HepG2 (cell line): ENCODE measurements at regions not wholly inside any gene's neighbourhood (a gene's known extent, or its start where the extent isn't known, plus 50 kb on each side); places are given as distances from the start of the nearest gene placed in this dataset.

ENCODE experiments used
- ATAC-seq: fragments of 200-7000 bp; cut with Tn5 transposase; 3 replicates; pipeline ENCODE4 v1.9.1; 2020; ENCODE audit warnings: mild to moderate bottlenecking, moderate library complexity
- BruUV-seq: library from RNA; stranded (reverse); fragments of 400-500 nt; replicated peaks from 2 replicates; lab custom pipeline; 2021; lab: Mats Ljungman, UMichigan
- CTCF ChIA-PET: fragments of 300-600 bp; formaldehyde crosslinking; extraction: SDS; loops from one replicate; lab custom pipeline; 2021; ENCODE audit warnings: low total read pairs, inconsistent platforms, low intra/inter-chr PET ratio; lab: Yijun Ruan, JAX
- POLR2A ChIA-PET: fragments of 350-600 bp; sonication (Branson Sonifier 250); formaldehyde crosslinking; loops from one replicate; lab custom pipeline; 2020; ENCODE audit warnings: antibody characterized with exemption, inconsistent platforms; lab: Yijun Ruan, JAX
- DNase-seq: peaks from one replicate; pipeline ENCODE4 v3.0.0-alpha.2; 2015; ENCODE audit warnings: low spot score
- FAIRE-seq: peaks from 3 replicates; lab custom pipeline; 2011; peaks lifted over from hg19 to GRCh38; lab: Jason Lieb, UNC
- H2AFZ ChIP-seq: one replicate; pipeline ENCODE4 v1.6.1; 2011; ENCODE audit warnings: low read length, inconsistent platforms
- H3K27ac ChIP-seq: fragments of 300-600 bp; 3 replicates; pipeline ENCODE4 v1.8.0; 2011; ENCODE audit warnings: mixed run types, mild to moderate bottlenecking, mixed read lengths, low read length, inconsistent platforms; ENCODE audit not compliant: insufficient read depth; ENCODE audit errors: extremely low read length
- H3K27me3 ChIP-seq, 2 experiments: fragments of 200-600 bp in 1 of 2; 2 replicates in 1 of 2; 3 replicates in 1 of 2; pipeline versions ENCODE4 v1.6.0 to v1.8.0; 2011; ENCODE audit warnings: low read length in 2 of 2, mild to moderate bottlenecking in 2 of 2, moderate library complexity in 2 of 2, inconsistent platforms in 1 of 2; ENCODE audit not compliant: insufficient read depth in 2 of 2, control insufficient read depth in 1 of 2
- H3K36me3 ChIP-seq, 2 experiments: fragments of 200-600 bp in 1 of 2; replicated peaks in 1 of 2; 2 replicates in 1 of 2; 3 replicates in 1 of 2; pipeline versions ENCODE4 v1.5.1 to v1.8.0; 2011; ENCODE audit warnings: low read length in 2 of 2, inconsistent platforms in 1 of 2; ENCODE audit not compliant: insufficient read depth in 2 of 2, control insufficient read depth in 1 of 2
- H3K4me1 ChIP-seq: 2 replicates; pipeline ENCODE4 v1.5.1; 2012; ENCODE audit warnings: low read length, inconsistent platforms; ENCODE audit not compliant: insufficient read depth
- H3K4me2 ChIP-seq: 2 replicates; pipeline ENCODE4 v1.6.0; 2011; ENCODE audit warnings: low read depth, low read length, inconsistent platforms
- H3K4me3 ChIP-seq, 3 experiments: fragments of 200-600 bp in 1 of 3; sonication (generic), shearing (Covaris generic) in 1 of 3; replicated peaks in 1 of 3; 2 replicates each; pipeline ENCODE4 v1.5.1; 2011 to 2016; ENCODE audit warnings: low read length in 3 of 3, inconsistent platforms in 2 of 3, low read depth in 2 of 3, mild to moderate bottlenecking in 2 of 3, control low read depth in 1 of 3, mixed read lengths in 1 of 3; ENCODE audit not compliant: insufficient read depth in 1 of 3
- H3K79me2 ChIP-seq: one replicate; pipeline ENCODE4 v1.6.1; 2011; ENCODE audit warnings: low read length, inconsistent platforms; ENCODE audit not compliant: insufficient read depth
- H3K9ac ChIP-seq: 2 replicates; pipeline ENCODE4 v1.6.0; 2011; ENCODE audit warnings: mild to moderate bottlenecking, low read depth, low read length, inconsistent platforms; ENCODE audit not compliant: insufficient read depth
- H3K9me3 ChIP-seq: 2 replicates; pipeline ENCODE4 v1.5.1; 2012; ENCODE audit warnings: mild to moderate bottlenecking, low read length
- H4K20me1 ChIP-seq: 2 replicates; pipeline ENCODE4 v1.6.0; 2011; ENCODE audit warnings: inconsistent platforms, mild to moderate bottlenecking, low read length, moderate library complexity; ENCODE audit not compliant: insufficient read depth
- CCAR2 ChIP-seq: fragments of 200-400 bp; formaldehyde crosslinking; optimal IDR thresholded peaks from 2 replicates; pipeline ENCODE3; 2018; ENCODE audit warnings: low read depth, mild to moderate bottlenecking, low read length, moderate library complexity
- HNF4A ChIP-seq: sonication (generic); formaldehyde crosslinking; IDR thresholded peaks from 2 replicates; pipeline ENCODE4 v1.4.0; 2020; ENCODE audit warnings: missing genetic modification reagents
- HOXA5 ChIP-seq: sonication (generic); formaldehyde crosslinking; IDR thresholded peaks from 2 replicates; pipeline ENCODE4 v1.4.0; 2020; ENCODE audit warnings: missing genetic modification reagents
- KAT8 ChIP-seq: IDR thresholded peaks from 2 replicates; pipeline ENCODE4 v1.6.1; 2016; ENCODE audit warnings: missing genetic modification reagents, missing compliant biosample characterization
- NFE2L2 ChIP-seq: fragments of 150-350 bp; IDR thresholded peaks from 2 replicates; pipeline ENCODE4 v1.6.1; 2014; ENCODE audit warnings: low read length
- RFXANK ChIP-seq: IDR thresholded peaks from 2 replicates; pipeline ENCODE4 v1.6.1; 2016
- SOX6 ChIP-seq, 2 experiments: fragments of 450-650 bp in 1 of 2; sonication (generic) in 1 of 2; formaldehyde crosslinking in 1 of 2; IDR thresholded peaks; 2 replicates each; pipeline versions ENCODE4 v1.4.0 to v1.6.1; 2017 to 2020; ENCODE audit warnings: antibody characterized with exemption in 1 of 2, mild to moderate bottlenecking in 1 of 2, missing genetic modification reagents in 1 of 2
- ZMYM4 ChIP-seq: sonication (generic); formaldehyde crosslinking; IDR thresholded peaks from 2 replicates; pipeline ENCODE4 v1.8.1; 2023; ENCODE audit warnings: mild to moderate bottlenecking, missing genetic modification reagents
- ZNF337 ChIP-seq: sonication (generic); formaldehyde crosslinking; IDR thresholded peaks from 2 replicates; pipeline ENCODE4 v1.5.1; 2020; ENCODE audit warnings: missing genetic modification reagents, low read depth, mild to moderate bottlenecking, borderline replicate concordance
- ZNF878 ChIP-seq: sonication (generic); formaldehyde crosslinking; IDR thresholded peaks from 2 replicates; pipeline ENCODE4 v1.8.1; 2023; ENCODE audit warnings: mild to moderate bottlenecking, missing genetic modification reagents, moderate library complexity
- WGBS: methylation state at CpG from one replicate; pipeline ENCODE4 v1.1.6; 2017; ENCODE audit warnings: low lambda C conversion rate; 5-methylcytosine and 5-hydroxymethylcytosine counted together
- in situ Hi-C: cut with HindIII; loops from 2 replicates; pipeline ENCODE4 v1.10.0; 2017; ENCODE audit warnings: low pct_unique_long_range_greater_than_20kb; ENCODE audit not compliant: extremely low pct_ligation_motif_present
- intact Hi-C: fragments of 100-400 bp; cut with micrococcal nuclease; formaldehyde crosslinking; loops from one replicate; pipeline ENCODE4 v1.10.0; 2022; ENCODE audit not compliant: unreplicated experiment
- TF ChIP-seq, protein P1 (sequence below): sonication (generic); formaldehyde crosslinking; IDR thresholded peaks from 2 replicates; pipeline ENCODE4 v1.4.0; 2020; ENCODE audit warnings: missing genetic modification reagents
- TF ChIP-seq, protein P2 (sequence below): IDR thresholded peaks from 2 replicates; pipeline ENCODE4 v1.6.1; 2016; ENCODE audit warnings: missing compliant biosample characterization, missing genetic modification reagents, borderline replicate concordance
- TF ChIP-seq, protein P3 (sequence below): sonication (generic); formaldehyde crosslinking; IDR thresholded peaks from 2 replicates; pipeline ENCODE4 v1.5.0; 2020; ENCODE audit warnings: mild to moderate bottlenecking, missing genetic modification reagents, borderline replicate concordance

DNA sequence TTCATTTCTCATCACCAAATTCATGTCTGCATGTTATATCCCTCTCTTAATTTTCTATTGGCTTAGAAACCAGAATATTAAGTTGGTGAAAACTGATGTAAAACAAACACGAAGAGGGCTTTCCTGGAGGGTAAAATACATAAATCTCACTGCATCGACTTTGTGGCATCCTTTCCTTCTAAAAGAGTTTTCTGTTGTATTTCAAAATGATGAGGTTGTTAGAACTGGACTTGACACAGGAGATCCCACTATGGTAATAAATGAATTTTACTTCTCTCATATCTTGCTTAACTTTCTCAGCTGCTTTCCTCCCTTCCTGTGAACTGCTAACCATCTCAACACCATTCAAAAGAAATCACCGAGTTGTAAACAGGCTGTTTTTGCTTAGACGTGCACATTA lies 162.0 kb upstream of the TRPC7 start:
- Histone ChIP-seq H3K36me3 (no peaks in the 10 kb centered on the region), H3K4me3 (no peak overlapping the region), H3K27me3 (no peaks in the 10 kb centered on the region), H3K79me2 (no peaks in the 10 kb centered on the region), H2AFZ (no peak overlapping the region), H3K4me2 (no peak overlapping the region), H3K27ac (no peak overlapping the region), H3K4me1 (no peaks in the 10 kb centered on the region), H4K20me1 (no peaks in the 10 kb centered on the region)
- ATAC-seq (no peak), FAIRE-seq (no peak)
- intact Hi-C loops: no loop called here
- WGBS: under 1% methylated on average over 4 of the region's 4 CpGs
- POLR2A ChIA-PET: no interaction called here
- CTCF ChIA-PET: no interaction called here
- no TSS peak for BruUV-seq
- TF ChIP-seq CCAR2: no peak
- TF ChIP-seq ZNF878 (CRISPR knock-in tag): no peak
- TF ChIP-seq, all 625 proteins: peak for 0
- H3K9ac ChIP-seq: no peak overlapping the region
- H3K9me3 ChIP-seq: no peaks in the 10 kb centered on the region
- in situ Hi-C loops: no loop called here
- DNase-seq: no peak

DNA sequence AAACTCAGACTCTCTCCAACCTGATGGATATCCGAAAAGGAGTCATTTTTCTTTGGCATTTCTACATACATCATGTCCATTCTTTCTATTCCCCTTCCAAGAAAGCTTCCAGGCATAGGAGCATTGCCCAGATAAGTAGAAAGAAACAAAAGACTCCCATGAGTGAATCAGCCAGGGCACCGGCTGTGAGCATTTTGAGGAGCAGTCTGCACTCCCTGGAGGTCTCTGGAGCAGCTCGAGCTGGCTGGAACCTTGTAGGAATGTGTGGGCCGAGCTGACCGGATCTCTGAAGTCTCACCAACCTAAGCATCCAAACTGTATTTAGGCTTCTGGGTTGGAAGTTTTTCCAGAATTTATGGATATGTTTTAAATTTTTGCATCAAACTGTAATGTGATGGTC lies 161.4 kb upstream of the TRPC7 start:
- DNase-seq (no peak), FAIRE-seq (no peak), ATAC-seq (no peak)
- no peak overlapping the region for H3K27ac ChIP-seq
- no peaks in the 10 kb centered on the region for H3K36me3 ChIP-seq
- H3K4me2 ChIP-seq: no peak overlapping the region
- POLR2A ChIA-PET: no interaction called here
- no peaks in the 10 kb centered on the region for H3K79me2 ChIP-seq
- no peak overlapping the region for H3K4me3 ChIP-seq
- no peak overlapping the region for H3K9ac ChIP-seq
- no peaks in the 10 kb centered on the region for H3K4me1 ChIP-seq
- no TSS peak for BruUV-seq
- H3K27me3 ChIP-seq: no peaks in the 10 kb centered on the region
- H4K20me1 ChIP-seq: no peaks in the 10 kb centered on the region
- H3K9me3 ChIP-seq: no peaks in the 10 kb centered on the region
- no peak overlapping the region for H2AFZ ChIP-seq
- CTCF ChIA-PET: no interaction called here
- in situ Hi-C loops (no loop called here), intact Hi-C loops (no loop called here)
- TF ChIP-seq, protein P1, sequence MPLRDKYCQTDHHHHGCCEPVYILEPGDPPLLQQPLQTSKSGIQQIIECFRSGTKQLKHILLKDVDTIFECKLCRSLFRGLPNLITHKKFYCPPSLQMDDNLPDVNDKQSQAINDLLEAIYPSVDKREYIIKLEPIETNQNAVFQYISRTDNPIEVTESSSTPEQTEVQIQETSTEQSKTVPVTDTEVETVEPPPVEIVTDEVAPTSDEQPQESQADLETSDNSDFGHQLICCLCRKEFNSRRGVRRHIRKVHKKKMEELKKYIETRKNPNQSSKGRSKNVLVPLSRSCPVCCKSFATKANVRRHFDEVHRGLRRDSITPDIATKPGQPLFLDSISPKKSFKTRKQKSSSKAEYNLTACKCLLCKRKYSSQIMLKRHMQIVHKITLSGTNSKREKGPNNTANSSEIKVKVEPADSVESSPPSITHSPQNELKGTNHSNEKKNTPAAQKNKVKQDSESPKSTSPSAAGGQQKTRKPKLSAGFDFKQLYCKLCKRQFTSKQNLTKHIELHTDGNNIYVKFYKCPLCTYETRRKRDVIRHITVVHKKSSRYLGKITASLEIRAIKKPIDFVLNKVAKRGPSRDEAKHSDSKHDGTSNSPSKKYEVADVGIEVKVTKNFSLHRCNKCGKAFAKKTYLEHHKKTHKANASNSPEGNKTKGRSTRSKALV (CRISPR knock-in tag): no peak
- no peak for TF ChIP-seq KAT8 (CRISPR knock-in tag)
- TF ChIP-seq HOXA5: no peak
- TF ChIP-seq ZMYM4 (CRISPR knock-in tag): no peak
- TF ChIP-seq, protein P2, sequence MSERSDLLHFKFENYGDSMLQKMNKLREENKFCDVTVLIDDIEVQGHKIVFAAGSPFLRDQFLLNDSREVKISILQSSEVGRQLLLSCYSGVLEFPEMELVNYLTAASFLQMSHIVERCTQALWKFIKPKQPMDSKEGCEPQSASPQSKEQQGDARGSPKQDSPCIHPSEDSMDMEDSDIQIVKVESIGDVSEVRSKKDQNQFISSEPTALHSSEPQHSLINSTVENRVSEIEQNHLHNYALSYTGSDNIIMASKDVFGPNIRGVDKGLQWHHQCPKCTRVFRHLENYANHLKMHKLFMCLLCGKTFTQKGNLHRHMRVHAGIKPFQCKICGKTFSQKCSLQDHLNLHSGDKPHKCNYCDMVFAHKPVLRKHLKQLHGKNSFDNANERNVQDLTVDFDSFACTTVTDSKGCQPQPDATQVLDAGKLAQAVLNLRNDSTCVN (CRISPR knock-in tag): no peak
- TF ChIP-seq HNF4A (CRISPR knock-in tag): no peak
- no peak for TF ChIP-seq RFXANK (CRISPR knock-in tag)
- no peak for TF ChIP-seq SOX6 (IDR thresholded peaks at IDR 0.05)
- no peak for TF ChIP-seq SOX6 (CRISPR knock-in tag; IDR thresholded peaks at IDR 0.05)
- no peak for TF ChIP-seq NFE2L2
- TF ChIP-seq, protein P3, sequence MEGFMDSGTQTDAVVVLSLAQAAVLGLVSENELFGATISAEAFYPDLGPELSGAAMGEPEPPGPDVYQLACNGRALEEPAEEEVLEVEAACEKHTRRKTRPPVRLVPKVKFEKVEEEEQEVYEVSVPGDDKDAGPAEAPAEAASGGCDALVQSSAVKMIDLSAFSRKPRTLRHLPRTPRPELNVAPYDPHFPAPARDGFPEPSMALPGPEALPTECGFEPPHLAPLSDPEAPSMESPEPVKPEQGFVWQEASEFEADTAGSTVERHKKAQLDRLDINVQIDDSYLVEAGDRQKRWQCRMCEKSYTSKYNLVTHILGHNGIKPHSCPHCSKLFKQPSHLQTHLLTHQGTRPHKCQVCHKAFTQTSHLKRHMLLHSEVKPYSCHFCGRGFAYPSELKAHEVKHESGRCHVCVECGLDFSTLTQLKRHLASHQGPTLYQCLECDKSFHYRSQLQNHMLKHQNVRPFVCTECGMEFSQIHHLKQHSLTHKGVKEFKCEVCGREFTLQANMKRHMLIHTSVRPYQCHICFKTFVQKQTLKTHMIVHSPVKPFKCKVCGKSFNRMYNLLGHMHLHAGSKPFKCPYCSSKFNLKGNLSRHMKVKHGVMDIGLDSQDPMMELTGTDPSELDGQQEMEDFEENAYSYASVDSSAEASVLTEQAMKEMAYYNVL (CRISPR knock-in tag): no peak
- TF ChIP-seq ZNF337 (CRISPR knock-in tag): no peak
- WGBS: 4% methylated on average over 5 of the region's 5 CpGs
